GM21381 (cell line): ENCODE measurements at regions not wholly inside any gene's neighbourhood (a gene's known extent, or its start where the extent isn't known, plus 50 kb on each side); places are given as distances from the start of the nearest gene placed in this dataset.
"Not testable (repeated sequence)": the region's sequence is repeated elsewhere in the genome, so short reads cannot be mapped to it uniquely, and the experiment has no call there.

Source experiments
- ATAC-seq: cut with Tn5 transposase; IDR thresholded peaks from one replicate; pipeline ENCODE4 v1.9.1; 2021; ENCODE audit warnings: mild to moderate bottlenecking, moderate library complexity; ENCODE audit not compliant: unreplicated experiment

DNA sequence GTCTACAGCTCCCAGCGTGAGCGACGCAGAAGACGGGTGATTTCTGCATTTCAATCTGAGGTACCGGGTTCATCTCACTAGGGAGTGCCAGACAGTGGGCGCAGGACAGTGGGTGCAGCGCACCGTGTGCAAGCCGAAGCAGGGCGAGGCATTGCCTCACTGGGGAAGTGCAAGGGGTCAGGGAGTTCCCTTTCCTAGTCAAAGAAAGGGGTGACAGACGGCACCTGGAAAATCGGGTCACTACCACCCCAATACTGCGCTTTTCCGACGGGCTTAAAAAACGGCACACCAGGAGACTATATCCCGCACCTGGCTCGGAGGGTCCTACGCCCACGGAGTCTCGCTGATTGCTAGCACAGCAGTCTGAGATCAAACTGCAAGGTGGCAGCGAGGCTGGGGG lies 95.6 kb downstream of the GPX5 start:
- ATAC-seq: not testable (repeated sequence)

DNA sequence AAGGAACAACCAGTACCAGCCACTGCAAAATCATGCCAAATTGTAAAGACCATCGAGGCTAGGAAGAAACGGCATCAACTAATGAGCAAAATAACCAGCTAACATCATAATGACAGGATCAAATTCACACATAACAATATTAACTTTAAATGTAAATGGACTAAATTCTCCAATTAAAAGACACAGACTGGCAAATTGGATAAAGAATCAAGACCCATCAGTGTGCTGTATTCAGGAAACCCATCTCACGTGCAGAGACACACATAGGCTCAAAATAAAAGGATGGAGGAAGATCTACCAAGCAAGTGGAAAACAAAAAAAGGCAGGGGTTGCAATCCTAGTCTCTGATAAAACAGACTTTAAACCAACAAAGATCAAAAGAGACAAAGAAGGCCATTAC lies 97.6 kb downstream of the GPX5 start:
- not testable (repeated sequence) for ATAC-seq

DNA sequence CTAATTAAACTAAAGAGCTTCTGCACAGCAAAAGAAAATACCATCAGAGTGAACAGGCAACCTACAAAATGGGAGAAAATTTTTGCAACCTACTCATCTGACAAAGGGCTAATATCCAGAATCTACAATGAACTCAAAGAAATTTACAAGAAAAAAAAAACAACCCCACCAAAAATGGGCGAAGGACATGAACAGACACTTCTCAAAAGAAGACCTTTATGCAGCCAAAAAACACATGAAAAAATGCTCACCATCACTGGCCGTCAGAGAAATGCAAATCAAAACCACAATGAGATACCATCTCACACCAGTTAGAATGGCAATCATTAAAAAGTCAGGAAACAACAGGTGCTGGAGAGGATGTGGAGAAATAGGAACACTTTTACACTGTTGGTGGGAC lies 100.7 kb downstream of the GPX5 start:
- ATAC-seq: not testable (repeated sequence)

DNA sequence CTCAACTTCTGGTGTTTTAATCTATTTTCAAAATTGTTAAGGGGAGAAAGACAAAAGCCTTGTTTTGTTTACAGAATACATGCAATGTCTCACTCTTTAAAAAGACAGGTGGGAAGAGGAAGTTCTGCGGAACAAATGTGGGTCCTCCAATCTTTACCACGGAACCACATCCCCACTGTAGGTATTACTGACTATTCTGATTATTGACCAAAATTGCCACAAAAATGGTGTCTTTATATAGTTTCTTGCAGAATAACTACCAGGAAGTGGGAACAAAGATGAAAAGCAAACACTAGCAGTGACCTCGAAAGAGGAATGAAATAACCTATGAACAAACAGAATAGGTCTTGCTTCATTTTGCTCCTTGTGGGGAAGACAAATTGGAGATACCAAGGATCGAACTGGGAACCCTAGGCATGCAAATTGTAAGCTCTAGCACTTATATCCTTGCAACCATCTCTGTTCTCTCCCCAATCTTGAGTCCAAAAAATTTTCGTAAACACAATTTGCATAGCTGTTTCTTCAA lies 106.7 kb downstream of the GPX5 start:
- no peak for ATAC-seq

DNA sequence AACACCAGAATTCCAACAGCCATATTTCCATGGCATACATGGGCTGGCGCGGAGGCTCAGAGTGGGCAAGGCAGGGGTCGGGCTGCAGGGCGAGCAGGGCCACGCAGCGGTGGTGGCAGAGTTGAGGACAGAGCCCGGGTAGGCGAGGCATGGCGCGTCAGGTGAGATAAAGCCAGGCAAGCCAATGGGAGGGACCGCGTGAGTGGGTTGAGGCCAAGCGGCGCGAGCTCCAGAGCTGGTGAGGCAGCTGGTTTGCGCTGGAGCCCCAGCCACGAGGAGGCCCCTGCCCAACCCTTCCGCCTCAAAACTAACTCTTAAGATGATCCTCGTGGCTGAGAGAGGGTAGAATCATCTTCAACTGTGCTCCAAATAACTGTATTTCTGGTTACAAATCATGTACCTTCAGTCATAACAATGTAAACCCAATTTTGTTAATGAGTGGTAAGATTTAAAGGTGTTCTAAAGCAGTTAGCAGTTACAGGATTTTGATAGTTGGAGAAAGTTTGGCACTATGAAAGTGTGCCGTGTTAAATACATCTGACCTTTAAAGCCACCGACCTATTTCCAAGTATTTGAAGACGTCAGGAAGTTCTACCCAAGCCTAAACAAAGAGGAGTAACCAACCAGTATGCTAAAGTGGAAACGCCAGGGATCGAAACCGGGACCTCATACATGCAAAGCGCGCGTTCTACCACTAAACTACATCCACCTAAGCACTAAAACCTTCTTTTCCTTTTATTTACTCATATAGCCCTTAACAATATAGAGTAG lies 107.9 kb downstream of the GPX5 start:
- no peak for ATAC-seq

DNA sequence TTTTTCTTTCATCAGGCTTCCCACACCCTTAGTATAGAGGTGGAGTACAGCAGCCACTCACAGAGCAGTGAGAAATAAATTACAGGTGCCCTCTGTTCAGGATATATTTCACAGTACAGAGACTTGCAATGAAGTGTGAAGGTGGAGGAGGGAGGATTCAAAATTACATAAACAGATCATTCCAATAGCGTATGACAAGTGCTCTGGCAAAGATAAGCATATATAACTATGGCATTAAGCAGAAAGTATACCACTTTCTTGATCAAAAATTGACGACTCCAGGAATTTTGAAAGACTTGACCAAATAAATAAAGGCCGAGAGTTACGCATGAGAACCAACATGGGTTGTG lies 108.7 kb downstream of the GPX5 start:
- ATAC-seq: no peak

DNA sequence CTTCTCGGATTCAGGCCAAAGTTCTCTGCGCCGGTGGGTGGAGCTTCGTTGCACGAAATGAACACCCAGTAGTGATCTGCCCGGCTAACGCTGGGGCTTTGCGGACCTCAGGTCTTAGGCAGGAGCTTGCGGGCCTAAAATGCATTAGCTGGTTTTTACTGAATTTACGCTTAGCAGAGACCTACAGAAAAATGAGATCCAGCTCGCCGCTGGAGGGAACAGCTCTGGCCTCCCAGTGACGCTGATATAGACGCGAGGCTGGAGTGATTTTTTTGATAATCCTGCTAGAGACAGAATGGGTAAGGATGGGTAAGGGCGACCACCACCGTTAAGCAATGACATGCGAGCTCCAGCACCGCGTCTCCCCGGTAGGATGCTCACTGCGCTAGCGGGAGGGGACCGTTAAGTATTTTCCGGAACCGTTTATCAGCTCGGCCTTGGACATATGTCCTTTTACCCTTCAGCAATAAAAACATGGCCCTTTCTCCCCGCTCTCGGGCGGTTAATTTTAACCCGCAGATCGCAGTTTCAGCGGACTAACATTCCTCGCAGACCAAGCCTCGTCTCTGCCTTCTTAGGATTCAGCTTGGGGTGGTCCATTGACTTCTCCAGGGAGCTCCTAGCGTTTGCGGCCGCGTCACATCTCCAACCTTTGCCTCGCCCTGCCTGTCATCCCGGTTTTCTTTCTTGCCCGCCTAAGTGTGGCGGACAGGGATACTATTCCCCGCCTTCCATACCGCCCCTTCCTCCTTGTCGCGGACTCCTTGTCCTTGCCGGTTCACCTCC lies 109.3 kb downstream of the GPX5 start:
- no peak for ATAC-seq

DNA sequence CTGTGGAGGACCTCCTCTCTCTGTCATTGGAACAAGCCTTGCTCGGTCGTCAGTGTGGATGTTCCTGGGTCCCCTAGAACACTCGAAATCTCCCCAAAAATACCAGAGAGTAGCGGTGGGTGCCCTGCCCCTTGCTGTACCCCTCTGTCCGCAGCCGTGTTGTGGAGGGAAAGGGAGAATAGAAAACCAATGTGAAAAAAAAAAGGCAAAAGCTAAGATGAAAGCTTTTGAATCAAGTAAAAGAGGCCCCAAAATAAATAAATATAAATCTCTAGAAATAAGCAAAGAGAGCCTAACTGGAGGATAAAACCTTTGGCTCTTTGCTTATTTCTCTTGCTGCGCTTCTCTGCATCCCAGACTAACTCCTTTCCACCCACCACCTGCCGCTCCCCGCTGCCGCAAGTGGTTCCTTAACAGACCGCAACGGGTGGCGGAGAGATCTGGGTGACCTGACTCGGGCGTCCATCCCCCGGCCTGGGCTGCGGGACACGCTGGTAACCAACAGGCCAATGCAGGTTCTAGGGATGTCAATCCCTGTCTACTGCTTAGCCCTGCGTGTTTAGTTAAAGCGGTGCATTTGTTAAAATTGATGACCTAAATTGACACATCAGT lies 110.0 kb downstream of the GPX5 start:
- ATAC-seq: no peak

DNA sequence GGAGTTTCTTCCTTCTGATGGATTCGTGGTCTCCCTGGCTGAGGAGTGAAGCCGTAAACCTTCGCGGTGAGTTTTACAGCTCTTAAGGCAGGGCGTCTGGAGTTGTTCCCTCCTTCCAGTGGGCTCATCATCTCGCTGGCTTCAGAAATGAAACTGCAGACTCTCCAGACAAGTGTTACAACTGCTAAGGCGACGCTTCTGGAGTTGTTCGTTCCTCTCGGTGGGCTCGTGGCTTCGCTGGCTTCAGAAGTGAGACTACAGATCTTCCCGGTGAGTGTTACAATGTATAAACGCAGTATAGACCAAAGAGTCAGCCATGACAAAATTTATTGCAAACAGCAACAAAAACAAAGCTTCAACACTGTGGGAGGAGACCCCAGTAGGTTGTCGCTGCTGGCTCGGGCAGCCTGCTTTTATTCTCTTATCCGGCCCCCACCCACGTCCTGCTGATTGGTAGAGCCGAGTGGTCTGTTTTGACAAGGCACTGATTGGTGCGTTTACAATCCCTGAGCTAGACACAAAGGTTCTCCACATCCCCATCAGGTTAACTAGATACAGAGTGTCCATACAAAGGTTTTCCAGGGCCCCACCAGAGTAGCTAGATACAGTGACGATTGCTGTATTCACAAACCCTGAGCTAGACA lies 113.2 kb downstream of the GPX5 start:
- ATAC-seq: no peak

DNA sequence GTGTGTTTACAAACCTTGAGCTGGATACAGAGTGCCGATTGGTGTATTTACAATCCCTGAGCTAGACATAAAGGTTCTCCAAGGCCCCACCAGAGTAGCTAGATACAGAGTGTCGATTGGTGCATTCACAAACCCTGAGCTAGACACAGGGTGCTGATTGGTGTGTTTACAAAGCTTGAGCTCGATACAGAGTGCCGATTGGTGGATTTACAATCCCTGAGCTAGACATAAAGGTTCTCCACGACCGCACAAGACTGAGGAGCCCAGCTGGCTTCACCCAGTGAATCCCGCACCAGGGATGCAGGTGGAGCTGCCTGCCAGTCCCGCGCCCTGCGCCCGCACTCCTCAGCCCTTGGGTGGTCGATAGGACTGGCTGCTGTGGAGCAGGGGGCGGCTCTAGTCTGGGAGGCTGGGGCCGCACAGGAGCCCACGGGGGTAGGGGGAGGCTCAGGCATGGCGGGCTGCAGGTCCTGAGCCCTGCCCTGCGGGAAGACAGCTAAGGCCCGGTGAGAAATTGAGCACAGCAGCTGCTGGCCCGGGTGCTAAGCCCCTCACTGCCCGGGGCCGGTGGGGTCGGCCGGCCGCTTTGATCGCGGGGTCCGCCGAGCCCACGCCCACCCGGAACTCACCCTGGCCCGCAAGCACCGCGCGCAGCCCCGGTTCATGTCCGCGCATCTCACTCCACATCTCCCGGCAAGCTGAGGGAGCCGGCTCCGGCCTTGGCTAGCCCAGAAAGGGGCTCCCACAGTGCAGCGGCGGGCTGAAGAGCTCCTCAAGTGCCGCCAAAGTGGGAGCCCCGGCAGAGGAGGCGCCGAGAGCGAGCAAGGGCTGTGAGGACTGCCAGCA lies 114.0 kb downstream of the GPX5 start:
- not testable (repeated sequence) for ATAC-seq

DNA sequence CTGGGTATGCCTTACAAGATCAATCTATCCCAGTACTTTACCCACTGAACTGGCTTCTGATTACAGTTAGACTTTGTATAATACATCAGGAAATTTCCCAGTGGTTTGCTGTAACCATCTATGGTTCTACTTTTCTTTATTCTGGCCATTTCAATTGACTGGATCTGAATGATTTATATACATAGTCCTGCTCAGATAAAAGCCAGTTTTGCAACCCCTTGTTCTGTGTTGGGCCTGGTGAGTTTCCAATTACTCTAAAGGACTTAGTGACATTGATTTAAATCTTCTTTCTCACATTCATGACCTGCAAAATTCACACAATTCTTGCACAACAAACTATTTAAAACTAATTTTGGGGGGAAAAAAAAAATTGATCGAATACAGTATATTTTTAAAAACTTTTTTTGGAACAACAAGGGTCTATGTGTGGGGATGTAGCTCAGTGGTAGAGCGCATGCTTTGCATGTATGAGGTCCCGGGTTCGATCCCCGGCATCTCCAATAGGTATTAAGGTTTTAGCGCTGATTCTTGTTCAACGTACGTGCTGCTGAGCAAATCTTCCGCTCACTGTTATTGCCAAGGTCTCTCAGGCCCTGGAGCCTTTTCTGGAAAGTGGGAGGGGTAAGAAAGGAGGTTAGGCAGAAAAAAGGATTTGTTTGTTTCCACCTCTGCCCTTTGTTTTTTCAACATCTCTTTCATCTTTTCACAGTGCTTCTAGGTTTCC lies 117.5 kb downstream of the GPX5 start:
- ATAC-seq: no peak

DNA sequence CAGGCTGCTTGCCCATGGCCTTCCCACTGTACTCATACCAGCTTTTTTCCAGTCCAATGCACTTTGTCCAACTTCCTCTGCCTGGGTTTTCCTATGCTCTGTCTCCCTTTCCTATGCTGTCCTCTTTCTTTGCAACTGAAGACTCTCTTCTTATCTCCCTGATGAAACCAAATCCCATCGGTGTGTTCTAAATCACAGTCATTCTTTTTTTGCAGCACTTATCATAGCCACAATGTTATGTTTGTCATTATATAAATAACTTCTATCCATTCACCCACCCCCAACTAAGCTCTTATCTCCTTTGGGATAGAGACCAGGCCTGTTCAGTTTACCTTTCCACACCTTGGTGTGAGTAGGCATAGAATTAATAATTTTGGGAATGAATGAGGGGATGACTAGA lies 121.0 kb downstream of the GPX5 start:
- ATAC-seq: no peak

DNA sequence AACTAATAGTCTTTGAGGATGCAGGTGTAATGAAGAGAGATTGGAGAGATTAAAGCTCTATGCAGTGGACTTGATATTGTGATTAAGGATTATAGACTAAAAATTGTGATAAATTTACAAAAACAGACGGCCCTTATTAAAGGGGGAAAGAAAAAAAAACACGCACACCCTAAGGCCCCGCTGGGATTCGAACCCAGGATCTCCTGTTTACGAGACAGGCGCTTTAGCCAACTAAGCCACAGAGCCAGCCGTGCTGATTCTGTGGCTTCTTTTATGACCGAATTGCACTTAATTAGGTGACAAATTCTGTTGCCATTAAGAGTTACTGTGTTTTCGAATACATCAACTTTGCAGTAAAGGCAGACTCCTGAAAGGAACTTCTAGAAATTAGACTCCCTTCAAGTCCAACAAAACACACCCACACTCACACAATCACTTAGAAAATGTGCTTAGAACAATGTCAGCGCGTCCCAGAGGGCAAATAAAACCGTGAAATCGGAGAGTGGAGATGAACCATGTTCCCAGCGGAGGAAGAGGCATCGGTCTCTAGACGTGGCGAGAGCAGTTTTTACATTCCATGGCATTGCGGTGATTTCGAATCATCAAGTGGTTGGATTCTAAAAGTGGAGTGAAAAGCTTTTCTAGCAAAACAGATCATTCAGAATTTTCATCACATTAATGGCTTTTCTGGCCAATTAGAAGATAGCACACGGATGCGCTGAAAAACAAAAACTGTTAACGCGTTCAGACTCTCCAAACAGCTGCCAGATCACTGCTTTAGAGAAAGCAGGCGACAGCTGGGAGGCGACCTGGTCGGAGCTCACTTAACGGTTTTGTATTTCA lies 122.6 kb downstream of the GPX5 start:
- no peak for ATAC-seq

DNA sequence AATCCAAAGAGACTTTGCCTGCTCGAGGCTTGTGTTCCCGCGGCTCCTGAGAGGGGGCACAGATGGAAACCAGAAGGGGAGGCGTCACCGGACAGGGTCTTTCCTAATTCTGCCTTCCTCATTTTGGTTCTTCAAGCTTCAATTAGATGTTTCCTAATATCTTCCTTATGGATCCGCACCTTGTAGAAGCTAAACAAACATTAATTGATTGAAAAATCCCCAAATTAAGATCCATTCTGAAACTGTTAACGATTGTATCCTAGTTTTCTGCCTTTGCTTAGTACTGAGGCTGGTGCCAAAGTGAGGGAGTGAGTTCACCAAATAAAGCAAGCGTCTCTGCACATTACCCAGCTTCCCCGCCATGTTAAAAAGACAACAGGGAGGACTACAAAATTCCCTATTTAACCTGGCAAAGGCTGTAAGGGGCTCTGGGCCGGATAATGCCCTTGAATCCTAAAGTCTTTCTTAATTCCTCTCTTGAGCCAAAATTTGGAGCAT lies 123.2 kb downstream of the GPX5 start:
- no peak for ATAC-seq

DNA sequence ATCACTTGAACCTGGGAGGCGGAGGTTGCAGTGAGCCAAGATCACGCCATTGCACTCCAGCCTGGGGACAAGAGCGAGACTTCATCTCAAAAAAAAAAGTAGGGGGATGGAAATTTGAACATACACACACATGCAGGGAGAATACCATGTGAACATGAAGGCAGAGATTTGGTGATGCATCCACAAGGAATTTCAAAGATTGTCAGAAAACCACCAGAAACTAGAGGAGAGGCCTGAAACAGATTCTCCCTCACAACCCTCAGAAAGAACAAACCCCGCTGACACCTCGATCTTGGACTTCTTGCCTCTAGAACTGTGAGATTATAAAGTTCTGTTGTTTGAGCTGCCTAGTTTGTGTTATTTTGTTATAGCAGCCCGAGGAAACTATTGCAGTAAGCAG lies 125.5 kb downstream of the GPX5 start:
- no peak for ATAC-seq

DNA sequence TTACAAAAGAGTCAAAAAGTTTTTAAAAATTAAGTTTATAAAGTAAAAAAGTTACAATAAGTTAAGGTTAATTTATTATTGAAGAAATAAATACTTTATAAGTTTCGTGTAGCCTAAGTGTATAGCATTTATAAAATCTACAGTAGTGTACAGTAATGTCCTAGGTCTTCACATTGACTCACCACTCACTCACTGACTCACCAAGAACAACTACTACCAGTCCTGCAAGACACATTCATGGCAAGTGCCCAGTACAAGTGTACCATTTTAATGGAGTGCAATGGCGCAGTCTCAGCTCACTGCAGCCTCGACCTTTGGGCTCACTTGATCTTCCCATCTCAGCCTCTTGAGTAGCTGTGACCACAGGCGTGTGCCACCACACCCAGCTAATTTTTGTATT lies 128.2 kb downstream of the GPX5 start:
- ATAC-seq: no peak

DNA sequence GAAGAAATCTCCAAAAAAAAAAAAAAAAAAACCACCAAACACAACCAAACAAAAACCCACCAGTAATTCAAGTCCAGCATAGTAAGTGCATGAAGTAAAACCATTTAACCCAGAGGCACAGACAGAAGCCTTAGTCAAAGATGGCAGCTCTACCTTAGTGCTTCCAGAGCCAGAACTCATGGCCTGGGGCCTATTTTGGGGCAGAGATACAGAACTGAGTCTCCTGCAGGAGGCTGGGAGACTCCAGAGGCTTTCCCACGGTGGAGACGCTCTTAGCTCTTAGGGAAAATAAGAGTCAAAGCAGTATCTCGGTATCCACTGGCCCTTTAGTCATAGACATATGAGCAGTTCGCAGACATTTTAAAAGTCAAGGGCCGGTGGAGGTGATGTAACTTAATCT lies 129.5 kb downstream of the GPX5 start:
- no peak for ATAC-seq

DNA sequence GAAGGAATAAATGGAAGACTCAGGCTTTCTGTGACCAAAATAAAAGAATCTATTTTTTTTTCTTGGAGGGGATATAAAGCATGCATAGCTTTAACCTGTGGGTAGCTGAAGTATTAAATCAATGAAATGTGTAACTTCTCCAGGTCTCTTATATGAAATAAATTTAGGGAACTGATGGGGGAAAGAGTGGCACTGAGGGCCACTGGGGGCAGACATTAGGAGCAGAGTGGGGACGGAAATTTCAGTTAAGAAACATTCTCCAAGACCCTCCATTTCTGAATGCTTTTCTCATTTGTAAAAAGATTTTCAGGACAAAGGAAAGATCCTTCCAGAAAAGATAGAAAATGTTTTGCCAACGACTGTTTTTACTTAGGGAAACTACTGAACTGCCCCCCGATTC lies 131.0 kb downstream of the GPX5 start:
- ATAC-seq: no peak

DNA sequence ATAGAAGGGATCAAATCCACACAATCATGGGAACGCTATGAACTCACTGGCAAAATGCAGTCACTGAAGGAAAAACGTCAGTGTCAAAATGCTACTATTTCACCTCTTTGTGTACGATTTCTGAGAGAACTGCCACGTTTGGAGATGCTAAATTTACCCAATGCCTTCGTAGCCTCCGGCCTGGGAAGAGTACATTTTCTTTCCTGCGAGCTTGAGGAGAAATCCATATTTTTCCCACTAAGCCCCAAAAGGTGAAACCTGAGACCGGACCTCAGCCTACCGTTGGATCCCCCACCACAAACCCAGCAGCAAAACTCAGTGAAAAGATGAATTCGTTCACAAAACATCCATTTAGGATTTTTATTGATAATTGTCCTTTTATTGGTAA lies 131.7 kb downstream of the GPX5 start:
- ATAC-seq: no peak
